OCI-LY7 (cell line): ENCODE measurements at regions not wholly inside any gene's neighbourhood (a gene's known extent, or its start where the extent isn't known, plus 50 kb on each side); places are given as distances from the start of the nearest gene placed in this dataset.

Experiments used
- BruUV-seq: library from RNA; stranded (reverse); fragments of 400-500 nt; replicated peaks from 2 replicates; lab custom pipeline; 2021; lab: Mats Ljungman, UMichigan
- CTCF ChIA-PET: fragments of 300-600 bp; sonication (Branson Sonifier 250); formaldehyde crosslinking; loops from one replicate; lab custom pipeline; 2022; ENCODE audit warnings: antibody characterized with exemption; ENCODE audit not compliant: unreplicated experiment; lab: Charles Lee
- POLR2A ChIA-PET: fragments of 300-600 bp; sonication (Branson Sonifier 250); formaldehyde crosslinking; loops from one replicate; lab custom pipeline; 2022; ENCODE audit warnings: antibody characterized with exemption; lab: Charles Lee
- DNase-seq: peaks from one replicate; pipeline ENCODE4 v3.0.0-alpha.2; 2015; ENCODE audit warnings: low spot score
- H2AFZ ChIP-seq: fragments of 200-600 bp; sonication (generic), shearing (Covaris generic); 2 replicates; pipeline ENCODE4 v1.6.1; 2014; ENCODE audit warnings: mild to moderate bottlenecking, antibody characterized with exemption, low read length, moderate library complexity
- H3K27ac ChIP-seq: fragments of 200-600 bp; sonication (generic); 2 replicates; pipeline ENCODE4 v1.5.1; 2014; ENCODE audit warnings: mixed run types, low read depth, mild to moderate bottlenecking, moderate library complexity, low read length, inconsistent platforms; ENCODE audit not compliant: poor library complexity, severe bottlenecking
- H3K36me3 ChIP-seq: fragments of 200-600 bp; sonication (generic); 2 replicates; pipeline ENCODE4 v1.6.1; 2014; ENCODE audit warnings: mild to moderate bottlenecking, antibody characterized with exemption, low read length, moderate library complexity, mixed read lengths; ENCODE audit not compliant: insufficient read depth
- H3K4me1 ChIP-seq: fragments of 200-600 bp; sonication (generic); 2 replicates; pipeline ENCODE4 v1.5.1; 2014; ENCODE audit warnings: mild to moderate bottlenecking, low read length; ENCODE audit not compliant: insufficient read depth, poor library complexity, severe bottlenecking
- H3K4me2 ChIP-seq: fragments of 200-600 bp; sonication (generic); 2 replicates; pipeline ENCODE4 v1.6.1; 2014; ENCODE audit warnings: mild to moderate bottlenecking, low read length
- H3K4me3 ChIP-seq: fragments of 200-600 bp; sonication (generic); 2 replicates; pipeline ENCODE4 v1.5.1; 2014; ENCODE audit warnings: mild to moderate bottlenecking, low read depth, low read length; ENCODE audit not compliant: poor library complexity, severe bottlenecking
- H3K79me2 ChIP-seq: fragments of 200-600 bp; sonication (generic); 2 replicates; pipeline ENCODE4 v1.6.1; 2016; ENCODE audit warnings: low read depth, mild to moderate bottlenecking, low read length, moderate library complexity, mixed read lengths; ENCODE audit not compliant: insufficient read depth
- H3K9me2 ChIP-seq: fragments of 200-600 bp; sonication (generic); 2 replicates; pipeline ENCODE4 v1.6.1; 2016; ENCODE audit warnings: mild to moderate bottlenecking, low read length, mixed read lengths; ENCODE audit not compliant: insufficient read depth
- H3K9me3 ChIP-seq: fragments of 200-600 bp; sonication (generic); 2 replicates; pipeline ENCODE4 v1.6.1; 2014; ENCODE audit warnings: mild to moderate bottlenecking, mixed run types, low read length, mixed read lengths
- H4K20me1 ChIP-seq: fragments of 200-600 bp; sonication (generic); 2 replicates; pipeline ENCODE4 v1.6.1; 2014; ENCODE audit warnings: mild to moderate bottlenecking, antibody characterized with exemption, low read length, moderate library complexity, mixed read lengths; ENCODE audit not compliant: insufficient read depth
- EZH2phosphoT487 ChIP-seq: fragments of 200-600 bp; sonication (generic); IDR thresholded peaks from 2 replicates; pipeline ENCODE4 v1.6.1; 2018; ENCODE audit warnings: low read depth, borderline replicate concordance, mild to moderate bottlenecking, mixed run types, antibody characterized with exemption, low read length, moderate library complexity, mixed read lengths
- intact Hi-C: fragments of 100-400 bp; cut with micrococcal nuclease; formaldehyde crosslinking; loops from one replicate; pipeline ENCODE4 v1.10.0; 2022; ENCODE audit not compliant: unreplicated experiment
- TF ChIP-seq, protein P1 (sequence below): fragments of 200-600 bp; sonication (generic); conservative IDR thresholded peaks from 2 replicates; pipeline ENCODE4 v1.5.1; 2014; ENCODE audit warnings: mild to moderate bottlenecking, antibody characterized with exemption, low read length, moderate library complexity, mixed read lengths

DNA sequence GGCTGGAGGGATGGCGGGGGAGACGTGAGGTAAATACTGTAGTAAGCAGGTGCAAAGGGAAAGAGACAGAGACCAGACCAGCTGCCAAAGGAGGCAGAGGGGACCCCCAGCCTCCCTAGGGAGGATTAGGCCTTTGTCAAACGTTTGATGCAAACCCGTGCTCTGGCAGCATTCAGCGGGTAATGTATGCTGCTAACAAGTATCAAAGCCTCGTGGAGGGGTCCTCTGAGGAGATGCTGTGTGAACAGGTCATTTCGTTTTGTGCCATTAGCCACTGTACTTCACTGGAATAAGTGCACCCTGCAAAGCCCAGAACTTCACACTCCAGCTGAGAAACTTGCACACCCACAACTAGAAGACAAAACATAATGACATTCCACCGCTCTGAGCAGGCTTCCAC, 644.5 kb downstream of the NPHP4 start:
- no peaks in the 10 kb centered on the region for H3K9me3 ChIP-seq
- intact Hi-C loops = no loop called here
- H2AFZ ChIP-seq = no peak overlapping the region
- no peaks in the 10 kb centered on the region for H3K9me2 ChIP-seq
- no peak overlapping the region for H3K27ac ChIP-seq
- BruUV-seq = no TSS peak
- no peaks in the 10 kb centered on the region for H3K4me1 ChIP-seq
- H3K36me3 ChIP-seq = no peaks in the 10 kb centered on the region
- CTCF ChIA-PET = no interaction called here
- no peak overlapping the region for H3K4me3 ChIP-seq
- DNase-seq = no peak
- H4K20me1 ChIP-seq = no peaks in the 10 kb centered on the region
- POLR2A ChIA-PET = no interaction called here
- no peaks in the 10 kb centered on the region for H3K79me2 ChIP-seq
- no peak for TF ChIP-seq EZH2phosphoT487
- TF ChIP-seq, protein P1, sequence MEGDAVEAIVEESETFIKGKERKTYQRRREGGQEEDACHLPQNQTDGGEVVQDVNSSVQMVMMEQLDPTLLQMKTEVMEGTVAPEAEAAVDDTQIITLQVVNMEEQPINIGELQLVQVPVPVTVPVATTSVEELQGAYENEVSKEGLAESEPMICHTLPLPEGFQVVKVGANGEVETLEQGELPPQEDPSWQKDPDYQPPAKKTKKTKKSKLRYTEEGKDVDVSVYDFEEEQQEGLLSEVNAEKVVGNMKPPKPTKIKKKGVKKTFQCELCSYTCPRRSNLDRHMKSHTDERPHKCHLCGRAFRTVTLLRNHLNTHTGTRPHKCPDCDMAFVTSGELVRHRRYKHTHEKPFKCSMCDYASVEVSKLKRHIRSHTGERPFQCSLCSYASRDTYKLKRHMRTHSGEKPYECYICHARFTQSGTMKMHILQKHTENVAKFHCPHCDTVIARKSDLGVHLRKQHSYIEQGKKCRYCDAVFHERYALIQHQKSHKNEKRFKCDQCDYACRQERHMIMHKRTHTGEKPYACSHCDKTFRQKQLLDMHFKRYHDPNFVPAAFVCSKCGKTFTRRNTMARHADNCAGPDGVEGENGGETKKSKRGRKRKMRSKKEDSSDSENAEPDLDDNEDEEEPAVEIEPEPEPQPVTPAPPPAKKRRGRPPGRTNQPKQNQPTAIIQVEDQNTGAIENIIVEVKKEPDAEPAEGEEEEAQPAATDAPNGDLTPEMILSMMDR = no peak
- no peak overlapping the region for H3K4me2 ChIP-seq

DNA sequence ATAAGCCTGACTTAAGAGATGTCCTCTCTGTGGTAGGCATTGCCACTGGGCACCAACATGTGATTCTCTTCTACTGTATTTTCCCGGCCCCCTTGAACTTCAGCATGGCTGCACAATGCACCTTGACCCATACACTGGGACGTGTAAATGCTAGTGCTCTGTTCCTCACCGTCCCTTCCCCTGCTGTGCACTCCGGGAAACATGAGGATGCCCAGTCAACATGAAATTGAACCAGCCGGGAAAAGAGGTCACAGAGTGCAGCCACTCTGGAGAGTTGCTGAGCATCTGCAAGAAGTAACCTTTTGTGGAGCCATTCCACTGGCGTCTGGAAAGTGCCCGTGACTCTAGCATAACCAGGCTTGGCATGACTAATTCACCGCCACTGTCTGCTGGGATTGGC, 646.7 kb downstream of the NPHP4 start:
- POLR2A ChIA-PET = interaction anchor here (0.5 kb wide), 1 partner anchor 539 kb away, joined by 3 read pairs; no protein-coding TSS in a partner anchor
- no peaks in the 10 kb centered on the region for H3K4me1 ChIP-seq
- intact Hi-C loops = no loop called here
- no peak overlapping the region for H3K4me2 ChIP-seq
- H3K9me2 ChIP-seq = no peaks in the 10 kb centered on the region
- H3K79me2 ChIP-seq = no peaks in the 10 kb centered on the region
- H3K36me3 ChIP-seq = no peaks in the 10 kb centered on the region
- no TSS peak for BruUV-seq
- CTCF ChIA-PET = no interaction called here
- H4K20me1 ChIP-seq = no peaks in the 10 kb centered on the region
- H3K9me3 ChIP-seq = no peaks in the 10 kb centered on the region
- no peak overlapping the region for H2AFZ ChIP-seq
- TF ChIP-seq, protein P1 = no peak
- no peak for TF ChIP-seq EZH2phosphoT487
- no peak overlapping the region for H3K4me3 ChIP-seq
- H3K27ac ChIP-seq = no peak overlapping the region
- no peak for DNase-seq

- intact Hi-C loops = no loop called here
- H3K9me2 ChIP-seq = no peaks in the 10 kb centered on the region
- H3K4me3 ChIP-seq = no peak overlapping the region
- H3K36me3 ChIP-seq = no peaks in the 10 kb centered on the region
- no peaks in the 10 kb centered on the region for H3K79me2 ChIP-seq
- BruUV-seq = no TSS peak
- POLR2A ChIA-PET = no interaction called here
- no peak for DNase-seq
- CTCF ChIA-PET = no interaction called here
- TF ChIP-seq EZH2phosphoT487 = no peak
- TF ChIP-seq, protein P1 = no peak
- H4K20me1 ChIP-seq = no peaks in the 10 kb centered on the region
- H3K4me2 ChIP-seq = no peak overlapping the region
- no peaks in the 10 kb centered on the region for H3K9me3 ChIP-seq
- H3K4me1 ChIP-seq = no peaks in the 10 kb centered on the region
- H2AFZ ChIP-seq = no peak overlapping the region
- H3K27ac ChIP-seq = no peak overlapping the region
Measured at GRCh38 chr1:5343256-5344020, 648.8 kb downstream of the NPHP4 start.
